NCI-H2081 (cell line): ENCODE measurements at regions not wholly inside any gene's neighbourhood (a gene's known extent, or its start where the extent isn't known, plus 50 kb on each side); places are given as distances from the start of the nearest gene placed in this dataset.

Experiments
- DNase-seq, 2 experiments: peaks; one replicate each; lab custom pipeline; 2025; lab: John Stamatoyannopoulos, UW

DNA sequence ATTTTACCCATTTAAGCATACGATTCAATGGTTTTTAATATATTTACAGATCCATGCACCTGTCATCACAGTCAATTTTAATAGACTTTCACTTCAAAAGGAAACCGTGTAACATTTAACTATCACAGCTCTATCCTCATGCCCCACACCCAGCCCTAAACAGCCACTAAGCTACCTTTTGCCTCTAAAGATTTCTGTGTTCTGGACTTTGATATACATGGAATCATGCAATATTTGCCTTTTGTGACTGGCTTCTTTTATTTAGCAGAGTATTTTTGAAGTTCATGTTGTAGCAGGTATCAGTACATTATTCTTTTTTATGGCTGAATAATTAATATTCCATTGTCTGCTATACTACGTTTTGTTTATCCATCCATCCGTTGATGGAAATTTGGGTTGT is 50.3 kb upstream of the STX16 start:
- DNase-seq, result no peak

DNA sequence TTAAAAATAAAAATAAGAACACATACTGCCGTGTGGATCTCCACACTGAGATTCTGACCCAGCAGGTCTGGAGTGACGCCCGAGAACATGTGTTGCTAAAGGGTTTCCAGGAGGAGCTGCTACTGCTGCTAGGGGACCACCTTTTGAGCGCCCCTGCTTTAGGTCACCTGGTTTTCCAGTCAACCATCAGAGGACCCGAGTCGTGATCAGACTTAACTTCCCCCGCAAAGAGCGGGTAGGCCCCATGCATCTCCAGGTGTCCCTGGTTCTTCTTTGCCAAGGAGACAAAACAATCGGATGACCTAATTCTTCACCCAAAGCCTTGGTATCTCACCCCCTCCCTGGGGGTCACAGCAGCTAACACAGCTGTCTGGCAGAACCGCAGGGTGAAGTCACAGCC is 51.1 kb upstream of the STX16 start:
- DNase-seq, result no peak

DNA sequence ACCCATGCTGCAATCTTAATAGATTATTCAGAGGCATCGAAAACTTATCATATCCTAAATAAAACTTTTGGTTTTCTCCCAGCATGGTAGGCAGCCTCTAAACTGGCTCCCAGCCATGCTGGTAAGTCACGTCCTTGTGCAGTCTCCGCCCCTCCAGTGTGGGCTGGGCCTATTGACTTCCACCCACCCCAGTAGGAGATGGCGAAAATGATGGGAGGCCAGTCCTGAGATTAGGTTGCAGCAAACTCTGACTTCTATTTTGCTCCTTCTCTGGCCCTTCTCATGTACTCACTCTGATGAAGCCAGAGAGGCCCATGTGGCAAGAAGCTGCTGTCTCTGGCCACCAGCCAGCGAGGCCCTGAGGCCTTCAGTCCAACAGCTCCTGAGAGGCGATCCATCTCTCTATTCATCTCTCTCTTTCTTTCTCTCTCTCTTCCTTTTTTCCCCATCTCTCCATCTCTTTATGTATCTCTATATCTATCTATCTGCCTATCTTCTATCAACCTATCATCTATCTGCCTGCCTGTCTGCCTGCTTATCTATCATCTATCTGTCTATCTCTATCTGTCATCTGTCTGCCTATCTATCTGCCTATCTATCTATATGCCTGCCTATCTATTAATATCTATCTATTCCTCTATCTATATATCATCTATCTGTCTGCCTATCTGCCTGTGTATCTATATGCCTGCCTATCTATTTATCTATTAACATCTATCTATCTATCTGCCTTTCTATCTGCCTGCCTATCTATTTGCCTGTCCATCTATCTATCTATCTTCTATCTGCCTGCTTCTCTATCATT is 52.7 kb upstream of the STX16 start:
- DNase-seq, result no peak

DNA sequence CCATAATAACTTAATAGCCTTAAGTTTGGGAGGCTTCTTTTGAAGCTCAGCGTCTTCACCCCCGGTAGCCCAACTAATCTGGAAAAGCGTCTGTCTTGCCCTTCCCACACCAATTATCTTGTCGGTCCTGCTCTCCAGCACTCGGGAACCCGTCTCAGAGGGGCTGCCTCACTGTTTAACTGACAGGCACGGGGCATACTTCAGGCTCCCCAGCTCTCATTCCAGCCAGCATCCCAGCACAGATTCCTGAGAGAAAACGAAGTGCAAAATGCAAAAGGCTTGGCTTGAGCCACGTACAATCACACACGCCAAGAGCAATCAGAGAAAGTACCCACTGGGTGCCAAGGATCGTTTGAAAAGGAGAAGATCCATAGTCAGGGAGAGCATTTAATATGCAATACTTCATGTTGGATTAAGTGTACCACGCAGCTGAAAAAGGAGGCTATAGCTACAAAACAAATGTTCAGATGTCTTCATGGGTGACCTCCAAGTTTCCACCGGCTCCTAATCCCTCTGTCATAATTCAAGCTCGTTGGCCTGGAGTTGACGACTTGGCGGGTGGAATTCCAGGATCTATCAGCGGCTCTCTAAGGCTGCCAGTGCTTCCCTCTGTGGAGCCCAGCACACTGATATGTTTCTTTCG is 53.7 kb upstream of the STX16 start:
- DNase-seq, result no peak

DNA sequence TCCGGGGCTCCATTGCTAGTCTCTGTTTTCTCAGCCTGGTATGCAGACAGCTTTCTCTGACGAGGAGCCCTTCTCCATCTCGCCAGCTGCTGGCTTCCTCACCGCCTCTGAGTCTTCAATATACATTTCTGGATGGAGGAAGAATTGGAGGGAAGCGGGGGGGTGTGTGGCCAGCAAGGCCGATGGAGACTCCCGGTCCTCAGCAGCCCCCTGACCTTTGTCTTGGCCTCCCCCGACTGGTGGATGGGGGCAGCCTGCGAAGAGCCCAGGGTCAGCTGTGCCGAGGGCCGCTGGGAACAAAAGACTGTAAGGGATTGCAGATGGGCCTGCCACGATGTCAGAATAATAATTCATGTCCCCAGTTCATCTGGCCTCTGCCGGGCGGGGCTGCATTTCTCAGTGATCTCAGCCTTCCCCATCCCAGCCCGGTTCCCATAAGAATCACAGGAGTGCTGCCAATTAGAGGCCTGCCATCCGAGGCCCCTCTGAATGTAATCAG is 54.3 kb upstream of the STX16 start:
- DNase-seq, result no peak

DNA sequence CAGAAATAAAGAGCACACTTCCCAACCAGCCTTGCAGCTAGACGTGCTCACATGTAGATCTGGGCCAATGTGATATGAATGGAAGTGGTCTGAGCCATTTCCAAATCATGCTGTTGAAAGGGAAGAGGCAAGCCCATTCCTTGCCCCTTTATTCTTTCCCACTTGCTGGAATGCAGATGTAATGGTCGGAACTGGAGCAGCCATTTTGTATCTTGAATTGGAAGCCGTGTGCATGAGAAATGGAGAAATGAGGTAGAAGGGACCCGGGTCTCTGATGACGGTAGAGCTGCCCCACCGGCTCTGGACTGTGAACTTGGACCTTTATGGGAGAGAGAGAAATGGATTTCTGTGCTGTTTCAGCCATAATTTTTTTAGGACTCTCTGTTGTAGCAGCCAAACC is 54.8 kb upstream of the STX16 start:
- DNase-seq, result no peak

DNA sequence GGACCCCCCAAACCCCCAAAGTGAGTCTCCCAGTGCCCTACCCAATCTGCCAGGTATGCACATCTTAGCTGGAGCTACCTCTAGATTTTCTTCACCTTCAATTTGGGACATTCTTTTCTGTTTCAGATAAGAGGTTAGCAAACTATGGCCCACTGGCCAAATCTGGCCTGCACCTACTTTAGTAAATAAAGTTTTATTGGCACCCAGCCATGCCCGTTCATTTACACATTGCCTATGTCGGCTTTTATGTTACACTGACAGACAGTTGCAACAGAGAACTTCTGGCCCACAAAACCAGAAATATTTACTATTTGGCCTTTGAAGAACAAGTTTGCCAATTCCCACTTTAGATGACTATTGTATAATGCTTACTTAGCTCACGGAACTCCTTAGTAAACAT is 55.9 kb upstream of the STX16 start:
- DNase-seq, result no peak

DNA sequence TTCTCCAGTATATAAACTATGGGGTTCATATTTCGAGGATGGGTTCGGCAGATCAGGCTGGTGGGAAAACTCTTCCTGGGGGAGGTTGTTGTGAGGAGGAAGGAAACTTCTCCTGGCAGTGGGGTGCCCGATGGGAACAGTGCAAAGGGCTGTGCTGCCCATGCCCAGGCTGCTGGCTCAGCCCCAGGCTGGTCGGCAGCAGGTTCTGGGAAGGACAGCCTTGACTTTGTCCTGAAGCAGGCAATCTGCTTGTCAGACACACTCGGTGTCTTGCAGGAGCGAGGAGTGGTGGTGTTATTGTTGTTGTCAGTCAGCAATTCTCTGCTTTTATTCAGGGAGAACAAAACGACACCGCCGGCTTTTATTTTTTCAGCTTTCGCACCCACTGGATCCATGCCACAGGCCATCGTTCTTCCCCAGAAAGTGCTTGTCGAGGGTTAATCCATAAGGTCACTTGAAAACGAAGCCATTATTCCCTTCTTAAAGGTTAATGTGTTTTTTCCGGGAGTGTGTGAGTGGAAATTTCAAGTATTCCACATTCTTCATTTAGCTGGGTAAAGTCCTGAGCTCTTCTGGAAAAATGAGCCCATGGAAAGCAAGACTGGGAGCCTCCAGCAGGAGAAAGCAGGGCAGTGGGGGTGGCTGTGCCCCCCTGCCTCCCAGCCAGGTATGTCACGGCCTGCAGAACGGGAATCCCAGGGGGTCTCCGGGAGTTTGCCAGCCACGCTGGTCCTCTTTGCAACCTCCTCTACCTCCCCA is 57.0 kb upstream of the STX16 start:
- DNase-seq, result no peak

DNA sequence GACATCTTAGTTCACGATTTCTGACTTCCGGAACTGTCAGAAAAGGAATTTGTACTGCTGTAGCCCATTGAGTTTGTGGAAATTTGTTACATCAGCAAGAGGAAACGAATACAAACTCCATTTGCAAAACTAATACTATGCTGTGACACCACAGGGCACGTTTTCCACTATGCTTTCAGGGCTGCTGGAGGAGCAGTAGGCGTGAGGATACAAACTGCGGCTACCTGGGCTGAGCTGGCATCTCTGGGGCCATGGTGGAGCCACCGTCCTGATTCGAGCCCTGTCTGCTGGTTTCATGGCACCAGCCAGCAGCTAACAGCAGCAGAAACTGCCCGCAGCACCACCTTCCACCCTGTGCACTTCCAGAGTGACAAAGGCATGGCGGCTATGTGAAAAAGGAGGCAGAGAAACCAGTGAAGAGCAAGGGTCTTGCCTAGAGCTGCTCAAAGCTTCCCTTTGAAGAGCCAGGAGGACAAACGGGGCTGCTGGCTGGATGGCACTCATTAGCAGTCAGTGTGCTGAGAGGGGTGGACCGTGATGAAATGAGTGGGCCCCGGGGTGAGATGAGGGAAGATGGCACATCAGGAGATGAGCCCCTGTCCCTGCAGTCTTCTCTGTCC is 58.9 kb upstream of the STX16 start:
- DNase-seq, result no peak

DNA sequence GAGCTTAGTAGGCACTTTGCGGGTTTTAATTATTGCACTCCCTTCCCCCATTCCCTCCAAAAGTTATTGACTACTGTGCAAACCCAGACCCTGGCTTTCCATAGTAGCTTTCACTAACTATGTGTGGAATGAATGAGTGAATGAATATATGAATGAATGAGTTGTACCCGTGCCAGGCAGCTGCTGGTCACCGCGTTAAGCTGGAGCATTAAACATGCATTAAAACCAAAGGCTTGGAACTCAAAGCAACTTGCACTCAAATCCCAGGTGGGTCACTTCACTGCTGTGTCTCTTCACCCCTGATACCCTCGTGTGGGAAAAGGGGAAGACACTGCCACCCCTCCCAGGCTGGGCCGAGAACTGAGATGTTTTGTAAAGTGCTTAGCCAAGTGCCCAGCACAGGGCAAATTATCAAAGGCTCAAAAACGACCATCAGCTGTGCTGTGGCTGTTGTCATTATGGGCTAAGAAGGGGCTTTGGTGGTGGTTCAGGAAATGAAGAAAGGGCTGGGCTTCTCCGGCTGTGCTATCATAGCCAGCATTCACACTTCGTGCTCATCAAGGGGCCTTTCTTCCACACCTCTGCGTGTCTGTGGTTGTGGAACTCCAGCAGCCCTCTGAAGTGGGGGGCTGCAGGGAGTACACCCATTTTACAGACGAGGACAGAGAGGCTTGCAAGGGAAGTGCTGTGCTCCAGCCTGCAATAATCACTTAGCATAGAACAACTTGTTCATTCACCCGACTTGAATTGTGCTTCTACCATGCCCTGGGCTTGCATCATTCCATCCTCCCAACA is 60.2 kb upstream of the STX16 start:
- no peak for DNase-seq

DNA sequence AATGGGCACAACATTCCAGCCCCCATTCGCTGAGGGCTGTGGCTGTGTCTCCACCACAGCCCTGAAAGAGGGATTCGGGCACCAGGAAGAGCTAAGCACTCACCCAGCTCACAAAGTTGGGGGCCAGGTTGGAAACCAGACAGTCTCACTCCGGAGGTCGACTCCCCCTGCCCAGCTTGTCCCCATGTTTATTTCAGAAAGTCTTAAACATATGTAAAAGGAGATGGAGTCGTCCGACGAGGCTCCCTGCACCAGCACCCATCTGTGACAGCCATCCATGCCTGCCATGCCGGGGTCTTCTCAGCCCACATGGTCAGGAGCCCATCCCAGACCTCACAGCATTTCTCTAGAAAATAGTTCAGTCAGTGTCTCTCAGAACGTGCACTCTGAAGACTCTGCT is 63.6 kb upstream of the STX16 start:
- DNase-seq, result no peak

DNA sequence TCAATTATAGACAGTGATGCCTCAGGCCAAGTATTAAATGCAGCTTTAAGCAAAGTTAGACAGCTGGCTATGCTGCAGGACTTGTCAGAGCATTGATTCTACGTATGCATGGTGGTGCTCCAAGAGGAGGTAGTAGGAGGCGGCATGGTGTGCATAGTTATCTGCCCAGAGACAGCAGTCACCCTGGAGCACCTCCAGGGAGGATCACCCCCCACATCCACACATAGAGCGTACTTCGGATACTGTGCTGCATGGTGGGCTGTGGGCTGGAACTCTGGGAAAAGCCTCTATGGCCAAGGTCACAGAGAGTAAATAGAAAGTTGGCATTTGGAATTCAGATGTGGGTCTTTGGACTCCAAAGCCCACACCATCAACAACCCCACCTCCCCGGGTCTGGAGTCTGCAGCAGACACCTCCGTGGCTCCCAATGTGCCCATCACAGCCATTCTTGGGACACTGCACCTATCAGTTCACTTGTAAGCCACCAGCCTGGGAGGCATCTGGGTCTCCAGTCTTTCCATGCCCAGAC is 64.5 kb upstream of the STX16 start:
- no peak for DNase-seq

DNA sequence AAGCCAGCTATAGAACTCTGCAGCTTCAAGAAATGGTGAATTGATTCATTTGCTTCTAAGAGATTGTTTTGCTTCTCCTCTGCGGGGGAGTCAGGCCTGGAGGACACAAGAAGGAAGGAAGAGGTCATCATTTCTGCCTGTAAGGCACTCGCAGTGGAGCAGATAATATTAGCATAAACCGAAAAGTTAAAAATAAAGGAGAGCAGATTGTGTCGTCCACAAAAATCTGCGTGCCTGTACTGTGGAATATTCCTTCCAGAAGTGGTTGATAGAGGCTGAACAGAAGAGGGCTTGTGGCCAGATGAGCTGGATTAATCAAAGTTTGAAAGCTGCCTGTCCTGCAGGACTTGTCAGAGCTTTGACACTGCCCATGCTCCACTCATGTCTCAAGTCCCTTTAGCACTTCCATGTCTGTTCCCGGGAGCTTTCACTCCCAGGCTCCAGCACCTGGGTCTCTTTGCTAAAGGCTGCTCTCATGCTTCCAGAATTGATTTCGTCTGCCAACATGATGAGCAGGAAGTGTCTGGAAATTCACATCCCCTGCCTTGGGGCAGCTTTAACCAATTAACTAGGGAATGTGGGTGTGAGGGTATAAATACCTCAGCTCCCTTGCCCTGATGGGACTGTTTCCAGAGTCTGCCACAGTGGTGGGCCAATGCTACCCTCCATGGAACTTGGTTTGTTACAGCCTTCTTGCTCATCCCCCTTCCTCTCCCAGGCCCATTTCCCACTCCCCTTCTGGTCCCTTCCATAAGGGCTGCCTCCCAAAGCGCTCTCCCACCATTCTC is 65.1 kb upstream of the STX16 start:
- no peak for DNase-seq

DNA sequence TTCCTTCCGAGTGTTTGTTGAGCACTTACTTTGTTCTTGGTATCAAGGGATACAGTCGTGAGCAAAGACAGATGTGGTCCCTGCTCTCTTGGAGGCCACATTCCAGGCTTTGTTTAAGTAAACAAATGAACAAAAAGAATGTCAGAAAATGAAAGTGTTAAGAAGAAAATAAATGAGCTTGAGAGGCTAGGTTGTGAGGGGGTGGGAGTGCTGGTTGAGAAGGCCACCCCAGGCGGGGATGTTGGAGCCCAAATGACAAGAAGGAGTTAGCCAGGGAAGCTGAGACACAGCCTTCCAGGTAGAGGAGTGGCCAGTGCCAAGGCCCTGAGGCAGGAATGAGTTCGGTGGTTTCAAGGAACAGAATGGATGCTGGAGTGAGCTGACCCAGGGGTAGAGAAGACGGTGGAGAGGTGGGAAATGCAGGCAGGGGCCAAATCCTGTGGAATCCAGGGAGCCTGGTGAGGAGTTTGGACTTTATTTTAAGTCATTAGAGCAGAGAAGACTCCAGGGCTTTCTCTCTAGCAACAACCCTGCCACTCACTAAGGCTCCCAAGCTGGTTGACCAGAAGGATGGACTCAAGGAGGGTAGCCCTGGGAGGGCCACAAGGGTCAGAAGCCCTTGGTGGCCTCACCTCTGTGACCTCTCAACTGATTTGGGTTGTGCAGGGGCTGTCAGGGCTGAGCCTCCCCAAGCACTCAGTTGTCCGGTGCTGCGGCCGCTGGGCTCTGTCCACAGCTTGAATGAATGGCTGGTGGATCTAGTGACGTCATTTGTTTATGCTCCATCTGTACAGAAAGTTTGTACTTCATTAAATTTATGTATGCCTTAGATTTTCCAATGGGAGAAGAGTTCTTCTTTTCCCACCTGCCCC is 66.0 kb upstream of the STX16 start:
- DNase-seq, result no peak

DNA sequence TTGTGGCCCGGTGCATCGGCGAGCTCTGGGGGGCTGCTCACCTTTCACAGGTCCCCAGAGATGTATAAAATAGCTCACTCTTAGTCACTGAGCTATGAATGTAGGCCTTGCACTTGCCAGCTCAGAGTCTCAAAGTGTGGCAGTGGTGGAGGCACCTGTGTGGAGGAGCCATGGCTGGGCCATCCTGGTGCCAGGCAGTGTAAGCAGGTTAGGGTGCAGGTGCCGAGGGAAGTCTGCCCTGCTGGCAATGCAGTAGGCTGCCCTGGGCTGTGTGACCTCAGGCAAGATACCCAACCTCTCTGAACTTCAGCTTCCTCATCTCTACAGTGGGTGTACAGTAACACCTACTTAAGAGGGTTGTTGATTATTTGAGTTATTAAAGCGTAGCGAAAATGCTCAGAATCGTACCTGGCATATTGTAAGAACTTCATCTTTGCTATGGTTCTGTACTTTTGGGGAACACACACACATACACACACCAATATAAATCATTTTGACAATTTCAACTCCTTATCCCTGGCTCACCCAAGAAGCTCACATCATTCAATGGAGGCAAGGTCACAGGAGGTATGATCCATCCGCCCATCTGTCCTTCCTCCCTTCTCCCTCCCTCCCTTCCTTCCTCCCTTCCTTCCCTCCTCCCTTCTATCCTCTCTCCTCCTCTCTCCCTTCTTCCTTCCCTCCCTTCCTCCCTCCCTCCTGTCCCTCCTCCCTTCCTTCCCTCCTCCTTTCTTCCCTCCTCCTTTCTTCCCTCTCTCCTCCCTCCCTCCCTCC is 66.8 kb upstream of the STX16 start:
- DNase-seq, result no peak

DNA sequence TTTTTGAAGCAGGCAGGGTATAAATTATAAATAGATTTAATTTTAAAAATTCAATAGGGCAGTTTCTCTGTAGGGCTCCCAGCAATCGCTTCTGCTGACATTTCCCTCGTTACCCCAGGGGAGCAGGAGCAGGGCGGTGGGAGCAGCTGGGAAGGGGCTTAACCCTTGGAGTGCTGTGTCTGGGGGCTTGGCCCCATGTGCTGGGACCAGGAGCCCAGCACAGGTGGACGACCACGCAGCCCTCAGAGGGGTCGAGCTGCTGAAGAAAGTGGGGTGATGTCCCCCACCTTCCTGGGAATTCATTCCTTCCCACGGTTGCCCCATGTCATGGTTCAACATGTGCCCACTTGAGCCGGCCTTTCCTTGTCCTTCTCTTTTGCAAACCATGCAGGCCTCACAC is 67.5 kb upstream of the STX16 start:
- no peak for DNase-seq

DNA sequence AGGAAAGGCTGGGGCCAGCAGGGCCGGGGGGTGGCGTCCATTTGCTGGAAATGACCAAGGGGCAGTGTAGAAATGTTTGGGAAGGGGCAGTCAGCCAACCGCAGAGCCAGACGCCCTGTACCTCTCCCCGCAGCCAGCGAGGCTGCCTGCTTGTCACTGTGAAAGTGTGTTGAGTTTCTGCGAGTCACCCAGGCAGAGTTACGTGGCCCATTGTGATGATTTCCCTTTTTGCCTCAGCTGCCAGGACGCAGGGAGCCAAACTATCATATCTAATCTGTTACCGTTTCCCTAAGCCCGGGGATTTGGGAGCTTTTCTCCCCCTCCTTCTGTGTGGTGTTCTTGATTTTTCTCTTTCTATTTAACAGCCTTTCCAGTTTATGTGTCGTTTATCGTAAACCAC is 67.9 kb upstream of the STX16 start:
- DNase-seq, result no peak

DNA sequence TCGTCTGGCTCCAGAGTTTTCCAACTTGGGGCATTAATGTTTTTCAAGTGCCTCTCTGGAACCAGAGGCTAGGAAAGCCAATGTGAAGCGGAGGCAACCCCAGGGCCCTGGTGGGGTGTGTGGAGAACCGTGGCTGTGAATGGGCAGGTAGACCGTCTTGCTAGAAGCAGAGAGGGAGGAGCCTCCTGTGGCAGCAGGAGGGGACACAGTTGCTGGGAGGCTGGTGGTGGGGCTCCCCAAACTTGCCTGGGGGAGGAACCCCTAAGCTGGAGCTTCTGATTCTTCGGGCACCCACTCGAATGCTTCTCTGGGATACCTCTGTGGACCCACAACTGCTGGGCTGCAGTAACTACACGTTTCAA is 65.3 kb upstream of the APCDD1L start:
- DNase-seq, result no peak
